Central memory CD4-positive, alpha-beta T cell (primary cell): ENCODE measurements at regions not wholly inside any gene's neighbourhood (a gene's known extent, or its start where the extent isn't known, plus 50 kb on each side); places are given as distances from the start of the nearest gene placed in this dataset.

ENCODE experiments used
- DNase-seq: peaks from one replicate; pipeline ENCODE4 v3.0.0; 2022

DNA sequence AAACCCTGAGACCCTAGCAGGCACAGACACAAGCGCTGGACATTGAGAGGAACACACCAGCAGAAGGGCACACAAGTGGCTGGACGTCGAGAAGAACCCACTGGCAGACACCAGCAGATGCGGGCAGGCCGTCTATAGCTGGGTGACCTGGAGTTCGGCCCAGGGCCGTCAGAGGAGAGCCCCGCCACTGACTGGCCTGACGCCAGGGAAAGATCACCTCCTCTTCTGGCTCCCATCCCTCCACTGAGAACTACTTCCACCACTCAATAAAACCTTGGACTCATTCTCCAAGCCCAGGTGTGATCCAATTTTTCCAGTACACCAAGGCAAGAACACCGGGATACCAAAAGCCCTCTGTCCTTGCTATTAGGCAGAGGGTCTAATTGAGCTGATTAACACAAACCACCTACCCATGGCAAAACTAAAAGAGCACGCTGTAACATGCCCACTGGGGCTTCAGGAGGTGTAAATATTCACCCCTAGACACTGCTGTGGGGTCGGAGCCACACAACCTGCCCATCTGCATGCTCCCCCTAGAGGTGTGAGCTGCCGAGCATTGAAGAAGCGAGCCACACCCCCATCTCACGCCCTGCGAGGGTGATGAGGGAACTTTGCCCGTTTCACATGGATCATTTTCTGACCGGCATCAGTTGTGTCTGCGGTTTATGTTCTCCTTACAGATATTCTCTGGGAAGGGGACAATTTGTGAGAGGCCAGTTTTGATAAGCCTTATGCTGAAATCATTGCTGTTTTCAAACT is 104.8 kb downstream of the HLX start:
- no peak for DNase-seq

DNA sequence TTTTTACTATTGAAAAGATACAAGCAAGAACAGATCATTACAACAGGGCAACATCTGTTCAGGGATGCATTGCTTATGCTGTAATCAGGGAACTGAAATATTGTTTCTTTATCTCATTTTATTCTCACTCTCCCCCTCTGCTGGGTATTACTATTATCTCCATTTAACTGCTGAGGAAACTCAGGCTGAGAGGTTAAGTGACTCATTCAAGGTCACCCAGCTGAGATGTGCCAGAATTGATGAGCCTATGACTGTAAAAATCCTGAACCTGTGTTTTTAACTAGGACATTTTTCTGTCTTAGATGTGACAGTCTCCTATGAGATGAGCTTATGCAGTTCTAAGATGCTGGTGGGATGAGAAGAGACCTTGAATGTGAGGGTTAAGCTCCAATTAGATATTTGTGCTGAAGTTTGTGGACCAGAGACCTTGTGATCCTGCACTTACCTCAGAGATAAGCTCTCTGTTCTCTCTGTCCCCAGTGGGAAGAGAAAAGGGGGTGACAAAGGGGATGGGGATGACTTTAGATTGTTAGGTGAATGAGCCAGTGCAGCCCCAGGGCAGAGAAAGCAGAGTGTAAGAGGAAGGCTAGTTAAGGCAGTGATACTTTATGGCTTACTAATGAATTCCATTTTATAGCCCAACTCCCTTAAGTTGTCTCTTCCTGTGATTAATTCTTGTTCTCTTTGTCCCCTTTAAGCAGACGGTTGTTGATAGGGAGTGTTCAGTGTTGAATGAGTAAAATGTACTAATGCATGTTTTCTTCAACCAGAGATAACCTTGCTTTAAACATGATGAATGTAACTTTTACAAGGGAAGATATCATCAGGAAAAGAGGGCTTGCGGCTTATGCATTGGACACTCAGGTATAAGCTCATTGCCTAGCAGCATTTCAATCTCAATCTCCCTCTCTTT is 111.4 kb downstream of the HLX start:
- no peak for DNase-seq

DNA sequence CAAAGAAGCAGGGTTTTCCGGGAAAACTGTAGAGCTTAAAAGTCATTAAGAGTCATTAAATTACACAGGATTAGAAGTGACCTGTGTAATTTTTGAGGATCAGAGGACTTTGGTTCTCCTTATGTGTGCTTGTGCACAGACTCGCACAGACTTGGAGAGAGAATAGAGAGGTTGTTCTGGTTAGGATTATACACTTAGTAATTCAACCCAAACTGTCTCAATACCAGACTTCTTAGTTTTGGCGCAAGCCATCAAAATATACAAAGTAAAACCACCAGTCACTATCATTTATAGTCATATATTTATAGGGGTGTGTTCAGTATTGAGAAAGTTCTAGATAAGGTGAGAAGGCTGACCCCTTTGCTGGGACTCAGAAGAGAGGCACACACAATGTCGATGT is 112.3 kb downstream of the HLX start:
- DNase-seq = no peak

DNA sequence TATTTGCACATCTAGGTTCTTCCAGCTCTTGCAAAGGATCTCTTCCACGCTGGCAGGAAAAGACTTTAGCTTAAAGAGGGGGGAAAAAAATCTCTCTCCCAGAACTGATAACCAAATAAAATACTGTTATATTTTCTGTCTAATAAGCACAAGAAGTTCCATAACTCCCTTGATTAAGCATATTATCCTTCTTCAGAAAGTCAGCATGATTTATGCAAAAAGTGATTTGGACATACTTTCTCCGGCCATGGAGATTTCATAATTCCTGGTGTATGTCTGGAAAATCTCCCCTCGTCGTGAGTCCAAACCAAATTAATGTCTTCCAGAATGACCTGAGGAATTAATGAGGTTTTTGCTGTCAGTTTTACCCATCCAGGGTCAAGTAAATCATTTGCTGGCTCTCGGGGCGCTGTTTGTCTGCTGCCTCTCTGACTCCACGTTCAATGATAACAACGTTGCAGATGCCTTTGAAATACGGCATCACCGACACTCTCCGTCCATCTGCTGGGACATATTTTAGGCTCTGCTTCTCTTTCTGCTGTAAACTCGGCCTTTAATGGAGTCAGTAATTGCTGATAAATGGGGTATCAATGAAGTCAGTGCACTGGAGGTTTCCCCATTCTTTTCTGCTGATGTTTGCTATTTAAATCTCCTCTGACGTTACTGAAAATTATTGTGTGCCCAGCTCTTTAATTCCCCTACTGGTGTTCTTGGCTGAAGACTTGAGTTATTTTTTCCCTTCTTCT is 112.9 kb downstream of the HLX start:
- no peak for DNase-seq

DNA sequence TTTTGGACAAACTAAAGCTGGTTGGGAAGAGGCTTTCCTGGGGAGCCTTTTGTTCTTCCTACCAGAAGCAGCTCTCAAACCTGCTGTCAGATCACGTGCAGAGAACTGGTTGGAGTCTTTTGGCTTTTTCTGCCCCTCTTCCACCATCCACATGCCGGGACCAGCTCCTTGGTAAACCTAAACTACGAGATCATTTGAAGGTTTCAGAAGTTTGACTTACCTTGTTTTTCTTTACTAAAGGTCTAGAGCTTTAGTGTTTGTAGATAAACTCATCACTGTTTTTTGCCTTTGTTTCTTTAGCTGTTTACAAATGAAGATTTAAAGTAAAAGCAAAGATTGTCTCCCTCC is 113.4 kb downstream of the HLX start:
- no peak for DNase-seq

DNA sequence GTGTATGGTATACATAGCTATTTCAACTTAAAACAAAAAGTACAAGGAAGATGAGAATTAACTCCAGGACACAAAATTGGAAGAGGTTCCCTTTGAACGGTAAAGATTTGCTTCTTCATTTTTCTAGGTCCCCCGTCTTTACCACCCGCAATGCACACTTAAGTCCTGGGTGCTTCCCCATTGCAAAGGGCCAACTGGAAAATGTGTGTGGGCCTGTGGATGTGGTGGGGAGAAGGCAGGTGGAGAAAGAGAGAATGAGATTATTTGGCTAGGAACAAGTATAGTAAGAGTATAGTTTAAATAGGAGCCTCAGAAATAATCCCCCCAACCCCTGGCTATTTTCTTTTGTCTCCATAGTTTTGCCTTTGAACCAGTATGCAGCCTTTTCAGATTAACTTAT is 115.4 kb downstream of the HLX start:
- DNase-seq = no peak

DNA sequence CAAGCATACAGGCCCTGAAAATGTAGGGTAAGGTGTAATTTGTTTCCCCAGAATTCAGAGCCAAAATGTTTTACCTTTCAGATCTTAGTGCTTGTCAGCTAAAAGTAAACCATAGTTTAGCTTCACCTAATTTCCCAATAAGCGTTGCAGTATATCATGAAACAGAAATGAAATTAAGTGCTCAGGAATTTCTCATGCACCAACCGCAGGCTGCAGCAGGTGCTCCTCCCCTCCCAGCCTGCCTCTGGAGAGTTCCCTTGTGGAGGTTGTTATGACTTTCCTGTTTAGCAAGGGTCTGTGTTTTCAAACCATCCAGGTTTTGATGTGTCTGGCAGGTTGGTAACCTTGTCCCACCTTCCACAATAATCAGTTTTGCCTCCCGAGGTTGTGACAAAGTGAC is 118.5 kb downstream of the HLX start:
- DNase-seq = no peak

DNA sequence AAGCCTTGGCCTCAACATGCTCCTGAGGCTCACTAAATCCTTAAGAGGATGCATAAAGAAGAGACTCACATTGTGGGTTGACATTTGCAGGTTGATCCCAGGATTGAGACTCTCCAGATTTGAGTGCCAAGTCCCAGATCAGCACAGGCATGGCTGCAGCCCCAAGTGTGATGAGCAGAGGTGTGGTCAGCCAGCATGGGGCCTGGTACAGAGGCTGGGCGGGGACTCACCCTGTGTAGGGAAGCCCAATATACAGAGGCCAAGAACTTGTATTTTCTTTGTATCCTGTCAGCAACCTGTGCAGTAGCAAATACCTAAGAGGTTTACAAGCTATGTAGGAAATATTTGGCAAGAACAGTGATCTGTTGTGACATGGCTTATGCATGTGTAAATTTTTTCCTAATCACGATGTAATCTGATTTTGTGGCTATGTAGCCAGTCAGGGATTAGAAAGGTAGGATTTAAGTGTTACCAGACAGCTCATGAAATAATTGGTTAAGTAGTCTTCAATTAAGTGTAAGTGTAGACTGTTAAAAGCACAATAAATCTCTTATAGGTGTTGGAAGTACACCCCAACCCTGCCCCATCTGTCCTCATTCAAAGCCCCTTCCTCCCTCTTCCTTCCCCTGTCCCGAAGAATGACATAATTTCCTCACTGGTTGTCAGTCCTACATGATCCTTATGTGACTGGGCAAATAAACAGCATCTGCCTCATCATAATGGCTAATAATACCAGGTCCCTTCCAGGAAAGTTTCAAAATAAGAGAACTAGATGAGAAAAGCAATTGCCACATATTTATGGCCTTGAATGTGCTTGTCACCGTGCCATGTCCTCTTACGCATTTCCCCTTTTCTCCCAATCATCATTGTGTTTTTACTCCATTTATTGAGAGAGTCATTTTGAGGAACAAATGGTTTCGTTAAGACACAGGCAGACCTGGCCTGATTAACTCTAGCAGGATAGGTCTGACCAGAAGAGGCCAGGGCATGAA is 120.9 kb downstream of the HLX start:
- DNase-seq = no peak

DNA sequence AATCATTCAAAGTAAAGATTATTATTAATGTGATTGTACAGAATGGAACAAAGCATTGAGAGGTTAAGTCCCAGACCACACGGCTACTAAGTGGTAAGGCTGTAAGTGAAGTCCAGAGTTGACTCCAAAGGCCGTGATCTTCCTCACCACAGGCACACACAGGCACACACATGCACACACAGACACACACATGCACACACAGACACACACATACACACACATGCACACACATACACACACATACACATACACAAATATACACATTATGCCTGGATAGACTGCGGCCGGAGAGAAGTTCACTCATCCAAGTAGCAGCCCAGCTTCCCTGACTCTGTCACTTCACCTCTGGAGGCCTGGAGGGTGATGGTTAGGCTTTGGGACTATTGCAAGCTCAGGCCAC is 121.9 kb downstream of the HLX start:
- no peak for DNase-seq

DNA sequence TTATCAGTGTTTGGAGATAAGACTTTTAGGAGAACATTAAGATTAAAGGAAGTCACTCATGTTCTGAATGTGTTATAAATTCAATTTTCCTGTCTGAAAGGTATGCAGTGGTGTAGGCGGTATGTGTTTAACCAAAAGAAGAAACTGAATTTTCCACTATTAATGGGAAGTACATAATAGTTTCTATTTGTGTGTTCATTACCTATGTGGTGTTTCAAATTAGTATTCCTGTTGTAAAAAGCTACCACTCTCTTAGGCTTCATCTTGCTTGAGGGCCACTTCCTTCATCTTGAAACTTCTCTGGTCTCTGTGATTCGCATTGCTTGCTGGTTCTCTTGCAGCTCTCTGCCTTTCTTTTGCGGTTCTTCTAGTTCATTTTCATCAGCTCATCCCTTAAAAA is 123.4 kb downstream of the HLX start:
- no peak for DNase-seq

DNA sequence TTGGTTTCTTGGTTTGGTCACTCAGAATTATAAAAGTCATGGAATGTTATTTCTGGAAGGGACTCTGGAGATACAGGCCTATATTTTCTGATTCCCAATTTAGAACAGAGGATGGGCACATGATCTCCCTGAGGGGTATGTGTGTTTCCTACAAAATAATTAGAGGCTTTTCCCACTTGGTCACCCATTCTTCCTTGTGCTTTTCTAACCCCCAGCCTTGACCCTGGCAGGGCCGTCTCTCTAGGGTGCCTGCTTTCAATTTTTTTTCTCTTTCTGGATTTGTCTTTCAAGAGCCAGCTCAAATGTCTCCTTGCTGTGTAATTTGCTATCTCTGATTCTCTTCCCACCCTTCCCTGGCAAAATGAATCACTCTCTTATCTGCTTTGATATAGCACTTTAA is 131.9 kb downstream of the HLX start:
- no peak for DNase-seq

DNA sequence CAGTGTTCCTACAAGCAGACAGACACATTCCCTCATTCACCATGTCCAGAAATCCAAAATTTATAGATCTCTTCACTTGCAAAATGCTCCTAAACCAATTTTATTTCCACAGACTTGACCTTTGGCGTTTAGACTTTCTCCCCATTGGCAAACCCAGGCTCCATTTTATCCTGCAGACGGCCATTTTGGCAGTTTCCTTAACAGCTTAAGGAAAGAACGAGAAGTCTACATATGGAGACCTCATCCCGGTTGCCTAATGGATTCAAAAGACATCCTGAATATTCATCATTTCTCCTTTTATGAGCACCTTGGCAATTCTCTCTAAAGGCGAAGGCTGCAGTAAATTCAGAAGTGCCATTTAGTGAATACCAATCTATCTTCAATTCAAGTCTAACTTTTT is 132.9 kb downstream of the HLX start:
- DNase-seq = no peak

DNA sequence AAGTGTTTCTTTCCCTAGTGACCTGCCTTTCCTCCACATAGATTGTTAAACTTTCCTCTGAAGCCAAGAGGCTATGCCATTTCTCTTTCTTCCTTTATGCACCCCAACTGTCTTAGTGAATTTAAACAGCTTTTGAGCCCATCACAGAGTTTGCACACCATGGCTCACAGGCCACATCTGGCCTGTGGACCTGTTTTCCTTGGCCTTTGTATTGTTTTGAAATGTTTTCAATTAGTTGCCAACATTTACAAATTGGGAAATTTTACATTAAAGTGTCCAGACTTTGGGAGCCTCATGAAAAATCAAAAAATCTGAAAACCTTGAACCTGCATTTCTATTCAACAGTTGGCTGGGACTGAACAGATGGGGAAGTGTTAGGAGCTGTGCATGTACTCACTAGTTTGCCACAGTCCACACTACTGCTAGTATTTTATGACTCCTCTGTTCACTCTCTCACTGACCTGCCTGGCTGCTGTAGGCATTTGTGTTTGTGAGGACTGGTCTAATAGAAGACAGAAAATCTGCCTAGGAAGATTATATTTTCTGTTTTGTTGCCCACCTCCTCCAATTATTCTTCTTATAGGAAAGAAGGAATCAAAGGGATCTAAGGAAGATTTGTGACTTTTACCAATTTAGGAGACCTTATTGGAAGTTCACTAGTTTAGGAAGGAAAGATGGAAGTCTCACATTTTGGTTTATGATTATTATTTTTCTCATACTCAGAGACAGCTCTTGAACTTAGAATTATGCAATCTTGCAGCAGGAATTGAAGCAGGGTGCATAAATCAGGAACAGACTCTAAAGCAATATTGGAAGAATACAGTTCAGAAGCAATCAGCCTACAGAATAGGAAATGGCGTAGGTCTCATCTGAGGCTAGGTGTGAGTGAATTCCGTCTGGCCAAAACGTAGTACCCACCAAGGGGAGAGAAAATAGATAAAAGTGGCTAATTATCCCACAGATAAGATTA is 134.7 kb downstream of the HLX start:
- DNase-seq = no peak

DNA sequence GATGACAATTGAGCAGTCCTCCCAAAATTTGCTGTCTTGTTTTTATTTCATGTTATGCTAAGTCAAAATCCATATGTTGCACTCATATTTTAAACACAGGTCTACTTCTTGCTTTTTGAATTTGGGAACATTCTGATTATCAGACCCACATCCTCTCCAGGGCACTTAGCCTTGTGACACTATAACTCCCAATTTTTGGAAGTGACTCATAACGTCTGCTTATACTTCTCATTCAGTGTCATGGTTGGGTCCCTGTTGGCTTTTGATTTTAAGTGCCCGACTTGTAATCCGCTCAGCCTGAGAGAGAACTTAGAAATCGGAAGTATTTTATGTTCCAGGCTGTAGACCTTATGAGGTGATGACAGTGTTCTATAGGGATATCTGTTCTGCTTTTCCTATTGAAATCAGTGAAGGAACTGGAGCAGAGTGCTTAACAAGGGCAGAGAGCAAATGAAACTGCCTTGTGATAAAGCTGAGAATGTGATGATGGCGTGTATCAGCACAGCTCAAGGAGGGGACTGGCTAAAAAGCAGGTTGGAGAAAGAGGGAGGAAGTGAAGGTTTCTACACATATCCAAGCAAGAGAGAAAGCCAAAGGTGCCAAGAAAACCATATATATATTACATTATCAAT is 136.0 kb downstream of the HLX start:
- no peak for DNase-seq

DNA sequence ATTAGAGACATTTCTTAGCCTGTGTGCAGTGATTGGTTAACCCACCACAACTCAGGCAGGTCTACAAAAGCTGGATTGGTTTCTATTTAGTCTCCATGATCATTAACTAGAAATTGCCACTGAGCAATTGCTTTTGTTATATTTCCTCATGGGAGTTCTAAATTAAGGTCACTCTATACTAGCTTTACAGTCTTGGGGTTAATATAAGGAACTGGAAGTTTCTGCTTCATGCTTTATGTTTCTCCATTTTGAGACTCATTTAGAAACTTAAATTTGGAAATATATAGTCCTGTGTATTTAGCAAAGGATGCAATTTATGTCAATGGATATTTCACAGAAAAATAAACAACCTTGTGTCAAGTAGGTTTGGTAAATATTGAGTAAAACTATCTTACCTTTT is 137.5 kb downstream of the HLX start:
- DNase-seq = no peak

DNA sequence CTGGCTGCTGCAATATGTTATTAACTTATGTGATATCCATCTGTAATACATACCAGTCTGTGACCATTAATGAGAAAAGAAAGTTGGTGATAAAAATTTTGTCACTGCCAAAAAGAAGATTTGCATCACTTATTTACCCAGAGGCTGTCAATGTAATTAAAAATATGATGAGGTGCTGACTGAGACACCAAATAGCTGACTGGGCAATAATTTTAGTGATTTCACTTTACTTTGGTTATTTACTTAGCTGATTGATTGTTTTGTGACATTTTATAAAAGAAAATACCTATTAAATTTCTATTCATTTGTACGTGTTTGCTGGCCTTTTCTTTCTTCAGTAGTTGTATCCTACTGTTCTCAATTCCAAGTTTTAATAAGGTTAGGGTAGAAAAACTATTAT is 139.2 kb downstream of the HLX start:
- no peak for DNase-seq

DNA sequence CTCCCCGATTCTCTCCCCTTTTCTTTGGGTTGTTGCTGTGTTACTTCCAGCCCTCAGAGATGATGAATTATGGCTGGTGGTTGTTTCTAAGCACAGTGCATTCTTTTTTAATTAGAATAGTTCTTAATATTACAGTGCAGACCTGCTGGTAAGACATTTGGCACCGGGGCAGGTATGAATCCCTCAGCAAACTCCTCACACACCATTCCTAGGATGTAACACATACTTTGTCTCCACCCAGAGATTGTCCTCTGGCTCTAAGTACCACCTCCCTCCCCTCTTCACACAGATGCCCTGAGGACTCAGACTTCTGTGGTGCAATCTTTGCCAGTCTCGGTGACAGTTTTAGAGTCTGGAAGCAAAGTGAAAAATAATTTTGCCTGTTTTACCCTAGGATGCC is 143.1 kb downstream of the HLX start:
- no peak for DNase-seq

DNA sequence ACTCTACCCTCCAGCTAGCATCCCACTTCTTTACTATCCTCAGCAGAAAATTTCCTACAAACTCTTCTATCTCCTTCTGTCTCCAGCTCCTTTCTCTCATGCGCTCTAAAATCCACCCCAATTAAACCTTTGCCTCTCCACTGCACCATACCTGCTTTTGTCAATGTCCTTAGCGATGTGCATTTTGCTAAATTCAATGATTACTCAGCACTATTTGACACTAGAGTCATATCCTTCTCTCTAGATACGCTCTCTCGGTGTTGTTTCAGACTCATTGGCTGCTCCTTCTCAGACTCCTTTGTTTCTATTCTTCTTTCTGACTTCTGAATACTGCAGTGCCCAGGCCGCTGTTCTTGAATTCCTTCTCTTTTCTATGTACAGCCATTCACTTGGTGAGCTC is 144.2 kb downstream of the HLX start:
- DNase-seq = no peak

DNA sequence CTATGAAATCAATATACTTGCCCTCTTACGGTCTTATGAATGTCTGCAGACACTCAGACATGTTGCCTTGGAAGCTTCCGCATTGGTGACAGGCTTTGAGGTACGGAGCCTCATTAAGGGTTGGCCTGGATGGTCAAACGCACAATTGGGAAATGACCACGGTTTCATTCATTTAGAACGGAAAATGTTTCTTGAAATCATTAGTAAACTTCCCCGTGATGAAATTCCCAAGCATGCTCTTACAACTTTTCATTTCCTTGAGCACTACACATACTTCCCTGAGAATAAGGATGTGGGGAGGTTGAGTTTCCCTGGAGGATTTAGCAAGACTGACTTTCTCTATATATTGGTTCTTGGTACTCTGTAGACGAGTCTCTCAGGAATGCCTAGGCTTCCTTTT is 146.3 kb downstream of the HLX start:
- no peak for DNase-seq

DNA sequence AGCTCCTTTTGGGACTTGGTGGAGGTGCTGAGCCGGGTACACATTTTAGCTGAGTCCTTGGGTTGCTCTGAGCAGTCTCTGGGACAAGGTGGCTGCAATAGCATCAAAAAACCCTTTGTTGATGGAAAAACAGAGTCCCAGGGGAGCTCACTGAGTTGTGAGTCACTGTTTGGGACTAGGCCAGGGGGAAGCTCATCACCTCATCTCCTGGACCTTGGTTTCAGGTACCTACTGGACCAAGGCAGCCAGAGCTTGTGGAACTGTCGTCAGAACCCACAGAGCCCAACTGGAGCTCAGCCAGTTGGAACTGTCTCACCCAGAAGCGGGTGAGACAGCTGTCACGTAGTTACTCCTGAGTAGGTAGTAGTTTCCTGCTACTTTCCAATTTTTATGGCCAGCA is 146.7 kb downstream of the HLX start:
- DNase-seq = no peak
